ENCODE measurements at regions not wholly inside any gene's neighbourhood (a gene's known extent, or its start where the extent isn't known, plus 50 kb on each side); places are given as distances from the start of the nearest gene placed in this dataset.

- ATAC-seq (no peak), DNase-seq (no peak)
- H3K27ac ChIP-seq, result no peak overlapping the region
- no peaks in the 10 kb centered on the region for H3K4me1 ChIP-seq
- H3K4me3 ChIP-seq, result no peak overlapping the region
- no peaks in the 10 kb centered on the region for H3K27me3 ChIP-seq (ENCODE audit: low read depth)
- TF ChIP-seq CTCF (IDR thresholded peaks at IDR 0.05), result no peak
- H3K9me3 ChIP-seq, result no peaks in the 10 kb centered on the region
- H3K36me3 ChIP-seq, result no peaks in the 10 kb centered on the region
- intact Hi-C loops (cut with DNase I), result no loop called here
Observed at GRCh38 chr4:22901631-22902030, 208.9 kb downstream of the GBA3 start.

GRCh38 chr4:22900876-22901275, 208.1 kb downstream of the GBA3 start:
- H3K27ac ChIP-seq, result no peak overlapping the region
- H3K9me3 ChIP-seq, result no peaks in the 10 kb centered on the region
- intact Hi-C loops (cut with DNase I), result no loop called here
- DNase-seq (no peak), ATAC-seq (no peak)
- no peaks in the 10 kb centered on the region for H3K4me1 ChIP-seq
- no peaks in the 10 kb centered on the region for H3K36me3 ChIP-seq
- no peak for TF ChIP-seq CTCF (IDR thresholded peaks at IDR 0.05)
- H3K27me3 ChIP-seq (ENCODE audit: low read depth), result no peaks in the 10 kb centered on the region
- no peak overlapping the region for H3K4me3 ChIP-seq

- no peaks in the 10 kb centered on the region for H3K36me3 ChIP-seq
- peak; percentile 47 to 67 for ATAC-seq
- no peak overlapping the region for H3K27ac ChIP-seq
- TF ChIP-seq CTCF (IDR thresholded peaks at IDR 0.05), result peak; percentile 61
- H3K4me3 ChIP-seq, result no peak overlapping the region
- no peaks in the 10 kb centered on the region for H3K9me3 ChIP-seq
- no peaks in the 10 kb centered on the region for H3K27me3 ChIP-seq (ENCODE audit: low read depth)
- no peaks in the 10 kb centered on the region for H3K4me1 ChIP-seq
- intact Hi-C loops (cut with DNase I), result no loop called here
- DNase-seq, result no peak
Observed at GRCh38 chr4:22897520-22898108, 204.9 kb downstream of the GBA3 start.

GRCh38 chr4:22895482-22895881, 202.7 kb downstream of the GBA3 start:
- no peak for ATAC-seq
- Histone ChIP-seq H3K27ac (no peak overlapping the region), H3K4me1 (no peaks in the 10 kb centered on the region), H3K36me3 (no peaks in the 10 kb centered on the region), H3K27me3 (ENCODE audit: low read depth) (no peaks in the 10 kb centered on the region), H3K9me3 (no peaks in the 10 kb centered on the region), H3K4me3 (no peak overlapping the region)
- TF ChIP-seq CTCF (IDR thresholded peaks at IDR 0.05), result no peak
- DNase-seq, result no peak
- intact Hi-C loops (cut with DNase I), result no loop called here

GRCh38 chr4:22884157-22884556, 191.4 kb downstream of the GBA3 start:
- H3K27me3 ChIP-seq (ENCODE audit: low read depth), result no peaks in the 10 kb centered on the region
- no peak overlapping the region for H3K4me3 ChIP-seq
- H3K36me3 ChIP-seq, result no peaks in the 10 kb centered on the region
- no peaks in the 10 kb centered on the region for H3K9me3 ChIP-seq
- no peaks in the 10 kb centered on the region for H3K4me1 ChIP-seq
- H3K27ac ChIP-seq, result no peak overlapping the region
- no peak for DNase-seq
- intact Hi-C loops (cut with DNase I), result no loop called here
- no peak for ATAC-seq
- TF ChIP-seq CTCF (IDR thresholded peaks at IDR 0.05), result no peak

- no peak overlapping the region for H3K4me3 ChIP-seq
- intact Hi-C loops (cut with DNase I), result no loop called here
- H3K36me3 ChIP-seq, result no peaks in the 10 kb centered on the region
- no peak overlapping the region for H3K27ac ChIP-seq
- no peaks in the 10 kb centered on the region for H3K9me3 ChIP-seq
- no peak for TF ChIP-seq CTCF (IDR thresholded peaks at IDR 0.05)
- H3K4me1 ChIP-seq, result no peaks in the 10 kb centered on the region
- H3K27me3 ChIP-seq (ENCODE audit: low read depth), result no peaks in the 10 kb centered on the region
- DNase-seq (no peak), ATAC-seq (no peak)
Observed at GRCh38 chr4:22881411-22881810, 188.7 kb downstream of the GBA3 start.
